GM19438 (cell line): ENCODE measurements at regions not wholly inside any gene's neighbourhood (a gene's known extent, or its start where the extent isn't known, plus 50 kb on each side); places are given as distances from the start of the nearest gene placed in this dataset.

Experiments used
- ATAC-seq: cut with Tn5 transposase; IDR thresholded peaks from one replicate; pipeline ENCODE4 v1.9.1; 2021; ENCODE audit warnings: low read depth; ENCODE audit not compliant: unreplicated experiment

DNA sequence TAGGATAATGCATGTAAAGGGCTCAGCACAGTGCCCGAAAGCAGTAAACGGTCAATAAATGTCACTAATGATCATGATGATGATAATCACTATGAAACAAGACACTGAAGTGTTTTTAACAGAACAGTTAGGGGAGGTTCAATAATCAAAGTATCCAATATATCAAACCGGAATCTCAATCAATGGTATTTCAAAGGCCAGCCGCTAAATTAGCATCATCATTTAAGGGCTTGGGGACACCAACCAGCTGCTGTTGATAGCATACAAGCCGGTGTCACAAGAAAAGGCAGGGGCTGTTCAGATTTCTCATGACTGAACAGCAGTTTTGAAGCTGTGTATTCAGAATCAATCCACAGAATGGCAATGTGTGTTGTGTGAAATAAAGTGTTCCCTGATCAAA lies 316.0 kb upstream of the NPVF start:
- ATAC-seq, result no peak

DNA sequence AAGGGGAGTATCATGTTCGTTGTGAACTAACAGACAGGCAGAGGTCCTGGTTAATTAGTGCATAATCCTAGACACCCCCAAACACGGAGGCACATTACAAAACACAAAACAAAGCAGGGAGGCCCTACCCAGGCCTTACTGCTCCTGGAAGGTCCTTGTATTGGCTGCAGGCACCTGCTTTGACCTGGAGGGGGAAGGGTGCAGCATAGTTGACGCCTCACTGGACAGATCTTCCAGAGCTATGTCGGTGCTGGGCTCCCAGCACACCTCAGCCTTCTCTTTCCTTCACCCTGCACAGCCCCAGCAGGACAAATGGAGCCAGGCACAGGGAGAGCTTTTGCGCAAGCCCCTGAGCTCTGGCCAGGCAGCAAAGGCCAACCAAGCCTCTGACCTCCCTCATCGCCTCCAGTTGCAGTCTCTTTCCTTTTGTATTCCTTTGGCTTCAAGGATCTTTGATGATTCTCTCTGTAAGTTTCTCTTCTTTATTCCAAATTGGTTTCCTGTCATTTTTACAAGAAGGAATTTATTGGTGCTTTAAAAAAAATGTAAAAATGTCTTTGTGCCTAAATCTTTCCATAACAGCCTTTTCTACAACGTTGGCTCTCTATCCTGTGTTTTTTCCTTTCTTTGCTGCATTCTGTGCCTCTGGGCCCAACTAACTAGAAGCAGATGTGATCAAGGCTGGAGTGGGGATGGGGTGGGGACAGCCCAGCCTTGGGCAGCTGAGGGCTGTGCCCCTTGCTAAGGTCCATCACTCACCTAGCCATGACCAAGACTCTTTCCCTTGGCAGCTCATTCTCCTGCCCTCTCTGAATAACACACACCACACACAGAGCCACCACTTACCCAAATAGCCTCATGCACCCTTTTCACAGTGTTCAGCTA lies 317.1 kb upstream of the NPVF start:
- ATAC-seq, result no peak

DNA sequence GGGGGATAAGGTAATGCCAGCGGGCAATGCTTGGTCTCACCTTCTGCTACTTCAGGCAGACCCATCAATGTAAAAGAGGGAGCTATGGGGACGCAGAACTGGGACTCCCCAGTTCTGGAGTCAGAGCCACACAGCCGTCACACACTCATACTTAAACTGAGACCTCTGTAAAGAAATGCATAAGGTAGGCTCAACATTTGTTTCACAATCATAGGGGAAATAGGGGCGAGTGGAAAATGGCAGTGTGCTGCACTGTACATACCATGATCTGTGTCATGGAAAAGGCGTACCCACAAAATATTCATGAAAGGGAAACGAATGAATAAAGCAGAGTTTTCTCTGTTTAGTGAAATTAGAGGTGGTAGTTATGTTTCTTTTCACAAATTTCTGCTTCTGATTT lies 318.0 kb upstream of the NPVF start:
- no peak for ATAC-seq

DNA sequence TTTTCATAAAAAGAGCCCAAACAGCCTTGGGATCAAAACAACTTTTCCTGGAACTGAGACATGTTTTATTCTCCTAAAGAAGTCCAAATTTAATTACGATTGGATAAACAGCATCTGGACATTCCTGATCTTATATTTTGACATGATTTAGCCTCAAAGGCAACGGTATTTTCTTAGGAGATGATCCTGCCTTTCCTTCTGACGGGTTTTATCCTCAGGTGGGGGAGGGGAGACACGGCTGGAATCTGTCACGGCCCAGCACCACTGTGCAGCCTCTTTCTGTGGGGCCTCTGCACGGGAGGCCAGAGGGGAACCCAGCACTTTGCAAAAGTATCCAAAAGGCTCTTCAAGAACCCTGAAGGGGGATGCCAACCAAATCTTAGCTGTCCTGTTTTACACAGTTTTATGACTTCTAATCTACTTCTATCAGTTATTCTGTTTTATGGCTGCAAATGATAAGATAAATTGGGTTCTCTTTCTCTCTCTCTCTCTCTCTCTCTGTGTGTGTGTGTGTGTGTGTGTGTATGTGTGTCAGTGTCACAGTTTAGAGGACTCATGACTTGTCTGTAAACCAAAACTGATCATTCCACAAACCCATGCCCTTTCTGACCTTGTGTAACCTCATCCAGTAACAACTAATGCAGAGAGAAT lies 321.1 kb upstream of the NPVF start:
- no peak for ATAC-seq

DNA sequence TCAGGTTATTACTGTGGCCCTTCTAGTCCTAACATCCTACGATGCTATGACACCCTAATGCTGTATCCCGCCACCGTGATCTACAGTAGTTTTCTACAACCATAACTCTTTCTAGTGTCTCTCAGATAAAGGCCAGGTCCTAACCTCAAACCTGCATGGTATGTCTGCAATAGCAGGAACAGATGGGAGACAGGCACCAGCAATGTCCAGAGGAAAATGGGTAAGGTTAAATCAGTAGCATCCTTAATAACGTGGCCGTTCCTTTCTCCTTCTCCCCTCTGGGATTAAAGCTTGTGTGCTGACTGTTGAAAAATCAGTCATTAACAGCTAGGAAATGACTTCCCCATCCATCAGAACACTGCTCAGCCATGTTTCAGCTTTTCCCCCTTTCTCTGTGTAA lies 321.9 kb upstream of the NPVF start:
- no peak for ATAC-seq

DNA sequence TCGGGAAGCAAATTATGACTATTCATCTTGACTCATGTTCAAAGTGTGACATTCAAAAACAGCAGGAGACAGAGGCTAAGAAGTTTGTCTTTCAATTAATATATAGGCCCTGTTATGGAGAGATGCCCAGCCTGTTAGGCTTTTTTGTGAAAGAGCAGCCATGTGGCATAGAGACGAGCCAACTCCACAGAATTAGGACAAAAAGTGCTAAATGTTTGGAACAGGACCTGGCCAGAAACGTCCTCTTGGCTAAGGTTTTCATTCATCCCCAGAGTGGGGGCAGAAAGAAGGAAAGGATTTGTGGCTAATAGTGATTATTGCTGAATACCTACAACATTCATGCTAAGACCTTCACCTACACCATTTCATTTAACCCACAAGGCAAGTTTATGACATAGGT lies 324.7 kb upstream of the NPVF start:
- no peak for ATAC-seq

DNA sequence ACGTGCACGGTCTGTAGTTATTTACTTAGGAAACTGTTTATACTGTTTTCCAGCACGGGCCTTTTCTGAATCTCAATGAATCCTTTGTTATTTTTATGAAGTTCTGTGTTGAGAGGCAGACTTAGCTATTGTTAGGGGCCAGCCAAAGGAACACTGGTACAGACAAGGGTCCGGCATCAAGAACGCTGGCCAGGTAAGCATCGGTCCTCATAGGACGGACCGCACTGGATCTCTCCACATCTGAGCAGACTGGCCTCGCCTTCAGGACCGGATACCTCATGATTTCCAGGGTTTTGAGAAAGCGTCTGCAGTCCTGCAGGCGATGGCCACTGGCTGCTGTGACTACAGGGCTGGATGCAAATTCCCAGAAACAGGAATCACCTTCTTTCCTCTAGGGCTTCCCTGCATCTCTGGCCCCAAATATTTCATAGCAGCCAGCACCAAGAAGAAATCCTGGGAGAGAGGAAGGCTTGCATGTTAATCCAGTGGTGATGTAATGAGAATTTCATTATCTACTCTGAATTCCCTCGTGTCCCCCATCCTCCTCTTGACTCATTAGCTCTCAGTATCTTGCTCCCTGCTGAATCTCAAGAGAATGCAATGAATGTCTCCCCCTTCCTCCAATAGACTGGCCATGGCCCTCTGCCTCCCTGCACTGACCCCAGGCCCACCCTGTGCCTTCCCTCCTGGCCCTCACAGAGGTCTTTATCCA lies 325.4 kb upstream of the NPVF start:
- no peak for ATAC-seq

DNA sequence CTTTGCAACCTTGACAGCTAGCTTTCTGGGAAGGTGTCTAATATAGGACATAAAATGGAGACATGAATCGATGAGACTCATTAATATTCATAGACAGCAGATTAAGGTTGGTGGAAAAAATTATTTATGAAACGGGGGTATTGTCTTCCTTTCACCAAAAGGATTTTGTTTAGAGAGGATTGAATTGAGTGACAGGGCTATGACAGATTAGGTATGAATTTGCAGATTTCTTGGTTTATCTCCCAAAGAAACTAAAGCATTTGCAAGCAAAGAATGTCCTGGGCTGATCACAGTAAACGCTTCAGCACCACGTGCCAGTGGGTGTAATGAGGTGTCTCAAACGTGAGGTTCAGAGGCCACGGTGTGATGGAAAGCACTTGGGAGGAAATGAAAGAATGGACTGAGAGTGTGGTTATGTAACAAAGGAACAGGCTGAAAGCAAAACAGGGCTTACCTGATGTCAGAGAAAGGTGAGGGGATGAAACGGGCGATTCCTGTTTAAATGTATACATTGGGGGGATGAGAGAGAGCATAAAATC lies 329.2 kb upstream of the NPVF start:
- no peak for ATAC-seq

DNA sequence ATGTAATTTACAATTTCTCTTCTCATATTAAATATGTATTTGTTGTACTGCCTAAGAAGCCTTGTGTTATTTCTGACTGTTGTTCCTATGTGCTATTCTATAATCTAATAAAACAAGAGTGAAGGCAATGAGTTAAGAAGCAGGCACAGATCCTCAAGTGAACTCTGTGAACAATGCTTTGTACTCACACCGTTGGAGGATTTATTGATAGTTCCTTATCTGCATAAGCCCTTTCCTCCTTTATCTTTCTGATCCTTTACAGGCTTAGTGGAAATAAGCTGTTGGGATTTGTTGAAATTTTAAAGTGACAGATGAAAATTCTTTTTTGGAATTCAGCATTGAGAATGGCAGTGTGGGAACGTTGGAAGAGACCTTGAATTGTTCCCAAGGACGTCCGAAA lies 329.6 kb upstream of the NPVF start:
- ATAC-seq, result no peak

DNA sequence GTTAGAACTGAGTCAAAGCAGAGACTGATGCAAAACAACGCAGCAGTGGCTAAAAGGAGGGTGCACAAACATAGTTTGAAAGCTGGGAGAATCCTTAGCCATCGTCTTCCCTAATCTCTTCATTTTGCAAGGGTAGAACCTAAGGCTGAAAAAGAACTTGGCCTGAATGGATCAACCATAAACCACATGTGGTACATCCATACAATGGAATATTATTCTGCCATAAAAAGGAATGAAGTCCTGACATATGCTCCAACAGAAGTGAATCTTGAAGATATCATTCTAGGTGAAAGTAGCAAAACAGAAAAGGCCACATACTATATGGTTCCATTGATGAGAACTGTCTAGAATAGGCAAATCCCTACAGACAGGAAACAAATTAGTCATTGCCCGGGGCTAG lies 330.3 kb upstream of the NPVF start:
- ATAC-seq, result no peak

DNA sequence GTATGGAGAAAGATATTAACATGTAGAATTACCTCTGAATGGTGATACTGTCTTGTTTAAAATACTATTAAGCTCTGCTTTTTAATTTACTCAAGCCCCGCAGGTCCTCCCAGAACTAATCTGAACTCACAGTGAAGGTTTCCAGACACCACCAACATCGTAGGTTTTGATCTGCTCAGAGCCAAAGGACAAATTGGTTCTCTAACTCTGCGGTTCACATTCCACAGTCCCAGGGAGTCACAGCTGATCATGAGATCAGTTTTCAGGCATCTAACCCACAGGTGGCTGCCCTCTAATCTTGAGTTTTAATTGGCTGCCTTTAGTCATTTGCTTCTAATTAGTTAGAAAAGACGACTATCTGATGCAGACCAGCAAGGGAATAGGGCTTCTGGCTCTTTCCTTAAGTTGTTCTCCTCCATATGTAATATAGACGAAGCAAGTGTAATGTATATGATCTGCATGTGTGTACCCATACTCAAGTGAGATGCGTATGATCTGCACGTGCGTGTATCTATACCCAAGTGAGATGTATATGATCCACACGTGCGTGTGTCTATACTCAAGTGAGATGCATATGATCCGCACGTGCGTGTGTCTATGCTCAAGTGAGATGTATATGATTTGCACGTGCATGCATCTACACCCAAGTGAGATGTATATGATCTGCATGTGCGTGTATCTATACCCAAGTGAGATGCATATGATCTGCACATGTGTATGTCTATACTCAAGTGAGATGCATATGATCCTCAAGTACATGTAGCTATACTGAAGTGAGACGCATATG lies 331.5 kb upstream of the NPVF start:
- no peak for ATAC-seq

DNA sequence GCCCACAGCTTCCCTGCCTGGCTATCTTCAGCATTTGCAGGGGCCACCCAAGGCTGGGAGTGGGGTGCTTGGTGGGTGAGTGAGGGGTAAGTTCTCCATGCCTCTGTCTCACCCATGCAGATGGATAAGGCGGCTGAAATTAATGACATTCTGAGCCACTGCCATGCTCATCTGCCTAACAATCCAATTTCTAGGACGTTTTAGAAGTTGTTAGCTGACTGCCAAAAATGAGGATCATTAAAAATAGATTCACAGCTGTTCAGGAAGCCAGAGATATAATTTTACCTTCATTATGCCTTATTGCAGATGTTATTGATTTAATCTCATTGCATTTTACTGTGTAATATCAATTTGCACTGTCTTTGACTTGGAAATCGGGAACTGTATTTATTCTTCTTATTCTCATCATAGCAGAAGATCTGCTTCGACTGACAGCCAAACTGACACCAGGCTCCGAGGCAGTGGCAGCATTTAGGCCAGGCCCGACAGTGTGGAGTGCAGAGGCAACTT lies 334.4 kb upstream of the NPVF start:
- ATAC-seq, result no peak

DNA sequence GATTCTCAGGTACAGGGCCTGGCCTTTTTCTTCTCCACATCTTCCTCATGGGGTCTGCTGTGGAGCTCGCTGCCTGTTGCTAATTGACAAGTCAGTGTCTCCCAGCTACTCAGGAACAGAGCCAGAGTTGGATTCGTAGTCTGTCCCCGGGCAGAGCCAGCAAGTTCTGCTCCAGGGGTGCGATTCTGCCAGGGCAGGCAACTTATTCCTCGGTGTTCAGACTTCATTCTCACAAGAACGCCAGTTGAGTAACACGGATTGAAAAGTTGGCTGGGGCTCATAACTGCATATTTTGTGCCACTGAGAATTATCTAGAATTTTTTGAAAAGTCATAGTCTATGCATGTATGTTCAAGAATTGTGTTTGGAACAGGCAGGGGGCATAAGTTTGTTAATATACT lies 336.7 kb upstream of the NPVF start:
- ATAC-seq, result no peak

DNA sequence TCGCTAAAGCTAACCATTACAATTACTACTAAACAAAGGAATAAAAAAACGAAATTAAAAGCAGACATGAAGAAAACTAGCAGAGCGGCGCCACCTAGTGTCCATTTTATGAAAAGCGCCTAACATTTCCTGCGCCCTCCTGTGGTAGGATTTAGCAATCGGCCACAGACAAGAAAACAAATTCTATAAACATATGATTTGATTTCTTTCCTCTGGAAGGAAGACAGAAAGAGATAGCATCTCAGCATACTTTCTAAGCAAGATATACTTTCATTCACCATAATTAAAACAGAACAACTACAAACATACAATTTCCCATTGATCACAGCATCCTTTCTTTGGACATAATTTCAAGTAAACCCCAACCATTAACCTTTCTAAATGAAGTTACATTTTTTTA lies 337.7 kb upstream of the NPVF start:
- ATAC-seq, result no peak

DNA sequence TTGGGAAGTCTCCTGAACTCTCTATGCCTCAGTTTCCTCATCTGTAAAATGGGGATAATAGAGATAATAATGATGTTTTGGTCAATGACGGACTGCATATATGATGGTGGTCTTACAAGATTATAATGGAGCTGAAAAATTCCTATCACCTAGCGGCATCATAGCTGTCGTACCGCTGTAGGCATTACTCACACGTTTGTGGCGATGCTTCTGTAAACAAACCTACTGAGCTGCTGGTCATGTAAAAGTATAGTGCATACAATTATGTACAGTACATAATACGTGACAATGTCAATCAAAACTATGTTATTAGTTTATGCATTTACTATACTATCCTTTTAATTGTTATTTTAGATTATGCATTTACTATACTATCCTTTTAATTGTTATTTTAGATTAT lies 339.1 kb upstream of the NPVF start:
- ATAC-seq, result no peak

DNA sequence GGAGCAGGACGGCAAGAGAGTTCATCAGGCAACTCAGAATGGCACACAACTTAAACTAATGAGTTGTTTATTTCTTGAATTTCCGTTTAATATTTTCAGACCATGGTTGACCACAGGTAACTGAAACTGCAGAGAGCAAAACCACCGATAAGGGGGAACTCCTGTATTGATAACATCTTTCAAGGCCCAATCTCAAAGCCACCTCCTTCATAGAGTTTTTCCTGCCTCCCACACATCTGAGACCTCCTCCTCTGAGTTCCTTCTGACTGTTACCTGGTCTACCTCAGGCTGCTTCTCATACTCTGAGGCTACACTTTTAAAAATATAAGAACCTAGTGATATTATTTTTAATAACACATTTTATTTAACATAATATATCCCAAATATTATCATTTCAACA lies 341.5 kb upstream of the NPVF start:
- ATAC-seq, result no peak

DNA sequence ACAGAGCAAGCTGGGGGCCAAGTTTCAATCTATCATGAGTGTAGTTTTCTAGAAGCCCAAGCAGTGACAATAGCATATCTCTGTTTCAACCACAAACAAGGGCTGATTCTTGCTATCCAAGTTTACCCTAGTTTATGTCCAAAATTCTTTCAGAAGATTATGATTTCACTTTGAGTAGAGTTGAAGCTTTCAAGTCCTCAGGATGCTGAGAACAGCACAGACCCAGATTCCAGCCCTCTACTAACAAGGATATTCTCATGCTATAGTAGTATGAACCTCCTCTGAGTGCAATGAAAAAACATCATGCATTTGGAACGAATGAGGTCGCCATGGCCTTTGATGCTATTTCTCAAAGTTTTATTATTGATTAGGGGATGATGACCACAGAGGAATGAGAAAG lies 344.1 kb upstream of the NPVF start:
- no peak for ATAC-seq

DNA sequence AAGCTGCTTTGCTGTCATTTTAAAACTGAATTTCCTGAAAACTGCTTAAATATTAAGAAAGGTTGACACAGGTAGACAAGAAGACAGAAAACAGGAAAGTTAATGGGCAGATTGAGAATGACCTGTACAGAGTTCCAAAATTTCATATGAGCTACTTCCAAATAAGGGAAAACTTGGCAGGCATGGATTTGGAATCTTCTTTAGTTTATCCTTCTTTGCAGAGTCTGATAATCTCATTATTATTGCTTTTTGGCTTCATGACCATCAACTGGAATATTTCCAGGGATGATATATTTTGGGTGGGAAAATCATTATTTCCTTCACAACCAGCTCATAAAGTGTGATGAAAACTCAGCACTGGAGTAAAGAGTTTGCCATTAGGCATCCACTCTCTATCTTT lies 346.5 kb upstream of the NPVF start:
- ATAC-seq, result no peak

DNA sequence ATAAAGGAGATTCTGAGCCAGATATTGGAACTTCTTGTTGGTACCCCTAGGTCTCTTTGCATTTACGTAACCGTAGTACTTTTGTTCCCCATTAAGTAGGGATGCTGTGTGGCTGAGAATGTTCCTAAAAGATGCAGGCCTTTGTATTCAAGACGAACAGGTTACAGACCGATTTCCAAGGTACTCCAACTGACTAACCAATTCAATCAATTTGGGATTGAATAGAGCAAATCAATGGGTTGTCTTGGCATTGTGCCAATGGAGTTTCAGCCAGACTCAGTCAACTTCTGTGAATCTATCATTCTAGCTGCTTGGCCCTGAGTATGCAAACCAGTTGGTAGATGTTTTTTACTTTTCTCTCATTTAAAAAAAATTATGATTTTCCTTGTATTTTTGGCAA lies 347.3 kb upstream of the NPVF start:
- ATAC-seq, result no peak

DNA sequence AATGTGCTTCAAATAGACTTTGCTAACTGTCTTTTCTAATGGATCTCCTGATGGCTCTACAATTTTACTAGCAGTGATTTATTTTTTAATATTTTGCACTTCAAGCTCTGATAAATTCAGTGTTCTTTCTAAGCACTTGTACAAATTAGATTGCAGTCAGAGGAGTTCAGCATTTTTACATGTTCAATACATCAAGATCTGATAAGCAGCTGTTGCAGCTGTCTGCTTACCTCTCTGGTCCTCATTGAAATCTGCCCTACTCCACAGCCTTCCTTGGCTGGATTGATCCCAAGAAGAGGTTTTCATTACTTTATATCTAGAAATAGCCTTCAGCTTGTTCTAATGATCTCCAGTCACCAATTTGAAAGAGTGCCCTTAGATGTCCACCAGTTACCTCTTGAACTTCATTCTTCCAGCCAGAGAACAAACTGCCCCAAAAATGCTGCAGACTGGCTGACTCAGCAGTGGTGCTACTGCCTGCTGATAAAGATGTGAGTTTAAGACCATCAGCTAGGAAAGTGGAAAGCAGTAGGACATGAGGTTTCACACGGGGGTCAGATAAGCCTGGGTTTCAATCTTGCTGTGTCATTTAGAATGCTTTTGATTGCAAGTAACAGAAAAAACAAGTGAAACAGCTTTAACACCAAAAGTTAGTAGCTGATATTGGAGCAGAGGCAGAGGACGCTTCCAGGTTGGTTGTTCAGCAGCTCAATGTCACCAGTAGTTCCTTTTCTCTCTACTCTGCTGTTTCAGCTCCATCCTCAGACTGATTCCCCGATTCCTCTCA lies 350.9 kb upstream of the NPVF start:
- no peak for ATAC-seq
